IgD-negative memory B cell (primary cell): ENCODE measurements at regions not wholly inside any gene's neighbourhood (a gene's known extent, or its start where the extent isn't known, plus 50 kb on each side); places are given as distances from the start of the nearest gene placed in this dataset.

Experiments
- H3K27ac Mint-ChIP-seq, 3 donors: one replicate each; pipeline ENCODE4 v1.8.0; 2020 to 2022; ENCODE audit warnings: mild to moderate bottlenecking in 3 of 3, mixed read lengths in 3 of 3, moderate library complexity in 1 of 3
- H3K27me3 Mint-ChIP-seq: one replicate; pipeline ENCODE4 v1.8.0; 2021; ENCODE audit warnings: mixed read lengths
- H3K36me3 Mint-ChIP-seq: one replicate; pipeline ENCODE4 v1.8.0; 2020; ENCODE audit warnings: mild to moderate bottlenecking, mixed read lengths
- H3K4me1 Mint-ChIP-seq, 3 donors: one replicate each; pipeline ENCODE4 v1.8.0; 2020 to 2022; ENCODE audit warnings: mixed read lengths in 3 of 3, mild to moderate bottlenecking in 1 of 3
- H3K4me3 Mint-ChIP-seq, 4 donors: one replicate each; pipeline ENCODE4 v1.8.0; 2020 to 2022; ENCODE audit warnings: mild to moderate bottlenecking in 4 of 4, mixed read lengths in 4 of 4, moderate library complexity in 3 of 4
- H3K9me3 Mint-ChIP-seq, 3 donors: one replicate each; pipeline ENCODE4 v1.8.0; 2020 to 2021; ENCODE audit warnings: mixed read lengths in 3 of 3, mild to moderate bottlenecking in 1 of 3

- Mint-ChIP-seq H3K27me3 (no peaks in the 10 kb centered on the region), H3K36me3 (peaks cover 1% of the 10 kb centered on the region), H3K4me3 (no peak overlapping the region), H3K4me1 (peaks cover 0 to 1% (median 0%) of the 10 kb centered on the region in 3 donors), H3K9me3 (peaks cover 0 to 3% (median 0%) of the 10 kb centered on the region in 3 donors), H3K27ac (no peak overlapping the region)
Observed at GRCh38 chr6:139603581-139603980, 229.1 kb upstream of the CITED2 start.

GRCh38 chr6:139602577-139602976 lies 228.1 kb upstream of the CITED2 start:
- no peak overlapping the region for H3K27ac Mint-ChIP-seq
- H3K27me3 Mint-ChIP-seq = no peaks in the 10 kb centered on the region
- H3K36me3 Mint-ChIP-seq = peaks cover 1% of the 10 kb centered on the region
- H3K4me1 Mint-ChIP-seq = peaks cover 0 to 1% (median 0%) of the 10 kb centered on the region in 3 donors
- H3K4me3 Mint-ChIP-seq = no peak overlapping the region
- peaks cover 0 to 3% (median 0%) of the 10 kb centered on the region in 3 donors for H3K9me3 Mint-ChIP-seq

DNA sequence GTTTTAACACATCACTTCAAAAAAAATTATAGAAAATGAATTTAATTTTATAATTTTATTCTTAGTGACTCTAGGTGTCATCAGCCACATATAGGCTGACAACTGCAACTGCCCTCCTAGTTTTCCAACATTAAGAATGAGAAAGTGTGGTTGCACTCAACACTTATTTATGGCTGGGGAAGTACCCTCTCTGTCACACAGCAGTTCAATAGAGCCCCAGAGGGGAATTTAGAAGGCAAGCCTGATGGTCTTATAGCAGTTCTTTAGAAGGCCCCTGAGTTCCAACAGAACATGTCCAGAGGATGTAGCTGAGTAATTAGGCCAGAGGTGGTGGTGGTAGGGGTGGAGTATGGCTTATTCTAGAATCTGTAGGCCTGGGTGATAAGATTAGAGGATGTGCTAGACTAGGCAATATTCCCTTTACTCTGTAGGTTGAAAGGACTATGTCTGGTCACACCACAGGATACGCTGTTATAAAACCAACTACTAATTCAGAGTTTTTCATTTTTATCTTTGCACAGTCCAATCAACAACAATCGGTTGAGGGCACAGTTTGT lies 226.5 kb upstream of the CITED2 start:
- peaks cover 0 to 3% (median 0%) of the 10 kb centered on the region in 3 donors for H3K9me3 Mint-ChIP-seq
- H3K36me3 Mint-ChIP-seq = peaks cover 1% of the 10 kb centered on the region
- H3K4me1 Mint-ChIP-seq = peaks cover 0 to 1% (median 0%) of the 10 kb centered on the region in 3 donors
- no peak overlapping the region for H3K4me3 Mint-ChIP-seq
- H3K27me3 Mint-ChIP-seq = no peaks in the 10 kb centered on the region
- no peak overlapping the region for H3K27ac Mint-ChIP-seq

- Mint-ChIP-seq H3K4me1 (peaks cover 0 to 1% (median 0%) of the 10 kb centered on the region in 3 donors), H3K4me3 (no peak overlapping the region), H3K27ac (no peak overlapping the region), H3K36me3 (peaks cover 1% of the 10 kb centered on the region), H3K9me3 (peaks cover 0 to 3% (median 0%) of the 10 kb centered on the region in 3 donors), H3K27me3 (no peaks in the 10 kb centered on the region)
Observed at GRCh38 chr6:139600343-139600742, 225.9 kb upstream of the CITED2 start.

GRCh38 chr6:139597771-139598755 lies 223.6 kb upstream of the CITED2 start:
- Mint-ChIP-seq H3K4me1 (peaks cover 0 to 1% (median 0%) of the 10 kb centered on the region in 3 donors), H3K36me3 (no peaks in the 10 kb centered on the region), H3K9me3 (peaks cover 0 to 3% (median 0%) of the 10 kb centered on the region in 3 donors), H3K27me3 (no peaks in the 10 kb centered on the region), H3K27ac (no peak overlapping the region), H3K4me3 (no peak overlapping the region)

GRCh38 chr6:139597087-139597763 lies 222.8 kb upstream of the CITED2 start:
- H3K4me1 Mint-ChIP-seq = peaks cover 0 to 1% (median 0%) of the 10 kb centered on the region in 3 donors
- H3K27ac Mint-ChIP-seq = no peak overlapping the region
- no peaks in the 10 kb centered on the region for H3K36me3 Mint-ChIP-seq
- no peaks in the 10 kb centered on the region for H3K27me3 Mint-ChIP-seq
- H3K4me3 Mint-ChIP-seq = no peak overlapping the region
- peaks cover 0 to 3% (median 0%) of the 10 kb centered on the region in 3 donors for H3K9me3 Mint-ChIP-seq

GRCh38 chr6:139595183-139595582 lies 220.7 kb upstream of the CITED2 start:
- no peak overlapping the region for H3K4me3 Mint-ChIP-seq
- no peak overlapping the region for H3K27ac Mint-ChIP-seq
- H3K4me1 Mint-ChIP-seq = peaks cover 0 to 4% (median 0%) of the 10 kb centered on the region in 3 donors
- no peaks in the 10 kb centered on the region for H3K36me3 Mint-ChIP-seq
- H3K9me3 Mint-ChIP-seq = no peaks in the 10 kb centered on the region
- H3K27me3 Mint-ChIP-seq = no peaks in the 10 kb centered on the region

- Mint-ChIP-seq H3K9me3 (no peaks in the 10 kb centered on the region), H3K4me3 (no peak overlapping the region), H3K4me1 (peaks cover 0 to 5% (median 0%) of the 10 kb centered on the region in 3 donors), H3K36me3 (no peaks in the 10 kb centered on the region), H3K27me3 (no peaks in the 10 kb centered on the region), H3K27ac (no peak overlapping the region)
Observed at GRCh38 chr6:139594333-139594965, 220.0 kb upstream of the CITED2 start.

DNA sequence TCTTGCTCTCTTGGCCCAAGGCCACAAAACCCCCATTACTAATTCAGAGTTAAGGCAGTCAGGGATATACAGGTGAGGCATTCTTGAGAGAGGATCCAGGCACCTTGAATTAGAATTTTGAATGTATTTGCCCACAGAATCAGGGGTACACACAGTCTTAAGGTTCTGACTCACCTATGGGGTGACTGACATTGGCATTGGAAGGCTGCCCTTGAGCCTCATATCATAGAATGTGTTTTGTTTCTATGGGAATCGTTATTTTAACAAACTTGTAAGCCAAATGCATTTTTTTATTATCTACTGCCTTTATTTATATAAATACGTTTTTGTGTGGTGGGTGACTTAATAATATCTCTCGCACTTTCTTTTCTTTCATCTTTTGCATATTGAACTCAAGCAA lies 218.6 kb upstream of the CITED2 start:
- Mint-ChIP-seq H3K9me3 (no peaks in the 10 kb centered on the region), H3K4me3 (no peak overlapping the region), H3K36me3 (no peaks in the 10 kb centered on the region), H3K27me3 (no peaks in the 10 kb centered on the region), H3K27ac (peak overlapping the region in 1 of 3 donors; percentile 30), H3K4me1 (peaks cover 0 to 5% (median 0%) of the 10 kb centered on the region in 3 donors)

DNA sequence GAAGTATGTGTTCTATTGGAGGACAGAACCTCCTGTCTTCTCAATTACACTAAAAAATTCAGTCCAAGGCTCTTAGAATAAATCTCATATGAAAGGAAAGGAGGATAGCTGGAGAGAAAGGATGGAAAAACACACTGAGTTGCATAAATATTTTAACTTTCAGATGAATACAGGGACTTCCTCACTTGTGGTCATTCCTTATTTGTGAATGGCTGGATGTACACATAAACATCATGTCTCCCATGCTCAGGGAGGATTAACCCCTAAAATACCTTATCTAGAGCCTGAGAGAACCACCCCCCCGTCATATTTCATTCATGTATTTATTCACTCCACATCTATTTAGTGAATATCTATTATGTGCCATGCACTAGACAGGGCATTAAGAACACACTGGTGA lies 217.6 kb upstream of the CITED2 start:
- no peaks in the 10 kb centered on the region for H3K36me3 Mint-ChIP-seq
- no peaks in the 10 kb centered on the region for H3K27me3 Mint-ChIP-seq
- H3K9me3 Mint-ChIP-seq = no peaks in the 10 kb centered on the region
- H3K4me3 Mint-ChIP-seq = no peak overlapping the region
- H3K27ac Mint-ChIP-seq = no peak overlapping the region
- H3K4me1 Mint-ChIP-seq = peaks cover 0 to 5% (median 0%) of the 10 kb centered on the region in 3 donors

DNA sequence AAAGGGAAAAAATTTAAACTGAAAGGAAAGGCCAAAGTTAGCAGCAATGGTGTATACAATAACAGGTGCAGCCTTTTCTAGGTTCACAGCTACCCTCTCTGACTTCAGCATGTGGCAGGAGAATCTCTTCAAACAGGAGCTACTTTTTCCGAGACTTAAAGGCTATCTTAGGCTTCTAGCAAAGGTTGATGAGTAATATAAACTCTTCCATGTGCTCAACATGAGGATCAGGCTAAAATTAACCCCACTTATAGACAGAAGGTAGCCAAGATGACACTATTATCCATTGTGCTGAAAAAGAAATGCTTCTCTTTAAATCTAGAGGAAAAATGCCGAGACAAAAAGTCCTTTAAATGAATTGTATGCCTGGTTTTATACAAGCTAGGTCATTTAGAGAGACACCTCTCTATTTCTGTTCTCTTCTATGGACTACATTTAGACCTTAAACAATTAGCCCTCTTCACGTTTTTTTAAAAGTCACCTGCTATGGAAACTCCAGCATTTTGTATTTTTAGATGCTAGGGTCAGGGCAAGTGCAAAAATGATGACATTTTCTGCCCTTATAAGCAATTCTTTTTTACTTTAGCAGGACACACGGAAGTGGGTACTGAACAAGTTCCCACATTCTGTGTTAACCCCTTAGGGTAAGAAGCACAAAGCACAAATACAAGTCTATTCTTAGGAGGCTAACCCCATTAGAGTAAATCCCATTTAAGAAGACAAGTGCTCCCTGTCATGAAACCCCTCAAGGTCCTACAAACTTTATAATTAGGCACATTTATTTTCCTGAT lies 216.8 kb upstream of the CITED2 start:
- no peaks in the 10 kb centered on the region for H3K9me3 Mint-ChIP-seq
- no peaks in the 10 kb centered on the region for H3K36me3 Mint-ChIP-seq
- no peak overlapping the region for H3K4me3 Mint-ChIP-seq
- no peaks in the 10 kb centered on the region for H3K27me3 Mint-ChIP-seq
- H3K4me1 Mint-ChIP-seq = peaks cover 0 to 5% (median 0%) of the 10 kb centered on the region in 3 donors
- H3K27ac Mint-ChIP-seq = no peak overlapping the region

DNA sequence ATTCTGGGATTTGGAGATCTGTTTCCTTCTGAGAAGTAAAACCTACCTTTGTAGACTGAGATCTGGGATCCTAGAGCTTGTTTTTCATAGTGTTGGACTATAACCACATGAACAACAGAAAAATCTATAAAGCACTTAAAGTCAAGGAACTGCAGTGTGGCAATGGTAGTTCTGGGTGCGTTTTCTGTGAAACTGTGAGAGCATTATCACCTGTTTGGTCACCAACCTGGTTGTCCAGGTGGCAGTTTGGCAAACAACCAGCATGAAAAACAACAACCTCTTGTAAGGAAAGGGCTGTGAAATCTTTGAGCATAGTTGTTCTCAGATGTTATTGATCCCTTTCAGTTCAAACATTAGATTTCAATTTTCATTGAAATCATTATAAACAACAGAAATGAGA lies 215.8 kb upstream of the CITED2 start:
- peaks cover 0 to 5% (median 0%) of the 10 kb centered on the region in 3 donors for H3K4me1 Mint-ChIP-seq

GRCh38 chr6:139588734-139589593 lies 214.5 kb upstream of the CITED2 start:
- Mint-ChIP-seq H3K9me3 (no peaks in the 10 kb centered on the region), H3K4me3 (no peak overlapping the region), H3K27me3 (no peaks in the 10 kb centered on the region), H3K4me1 (peaks cover 0 to 5% (median 0%) of the 10 kb centered on the region in 3 donors), H3K36me3 (no peaks in the 10 kb centered on the region), H3K27ac (no peak overlapping the region)

More for the DNA sequence above, 215.8 kb upstream of the CITED2 start:
- Mint-ChIP-seq H3K4me3 (no peak overlapping the region), H3K36me3 (no peaks in the 10 kb centered on the region), H3K9me3 (no peaks in the 10 kb centered on the region), H3K27me3 (no peaks in the 10 kb centered on the region), H3K27ac (no peak overlapping the region)
